ACC112 (cell line): ENCODE measurements at regions not wholly inside any gene's neighbourhood (a gene's known extent, or its start where the extent isn't known, plus 50 kb on each side); places are given as distances from the start of the nearest gene placed in this dataset.

Experiments
- H2AFZ ChIP-seq: fragments of 200-600 bp; sonication (generic); one replicate; pipeline ENCODE4 v1.6.0; 2017; ENCODE audit warnings: antibody characterized with exemption, low read length; ENCODE audit not compliant: unreplicated experiment
- H3K27ac ChIP-seq: fragments of 200-600 bp; sonication (generic); 2 replicates; pipeline ENCODE4 v1.5.1; 2014; ENCODE audit warnings: low read depth, mild to moderate bottlenecking, antibody characterized with exemption, low read length, moderate library complexity
- H3K27me3 ChIP-seq: fragments of 200-600 bp; sonication (generic); 2 replicates; pipeline ENCODE4 v1.6.1; 2014; ENCODE audit warnings: mild to moderate bottlenecking, antibody characterized with exemption, low read length, moderate library complexity, mixed read lengths; ENCODE audit not compliant: insufficient read depth
- H3K36me3 ChIP-seq: fragments of 200-600 bp; sonication (generic); 2 replicates; pipeline ENCODE4 v1.6.1; 2016; ENCODE audit warnings: mild to moderate bottlenecking, antibody characterized with exemption, low read length, moderate library complexity, mixed read lengths; ENCODE audit not compliant: insufficient read depth
- H3K4me1 ChIP-seq: fragments of 200-600 bp; sonication (generic); one replicate; pipeline ENCODE4 v1.6.1; 2016; ENCODE audit warnings: low read length, mixed read lengths; ENCODE audit not compliant: insufficient read depth, unreplicated experiment, control insufficient read depth
- H3K4me3 ChIP-seq: fragments of 200-600 bp; sonication (generic); 2 replicates; pipeline ENCODE4 v1.5.1; 2014; ENCODE audit warnings: mild to moderate bottlenecking, low read depth, low read length
- H3K79me2 ChIP-seq: fragments of 200-600 bp; sonication (generic); one replicate; pipeline ENCODE4 v1.6.0; 2016; ENCODE audit warnings: low read length; ENCODE audit not compliant: control insufficient read depth, unreplicated experiment, insufficient read depth

- Histone ChIP-seq H3K36me3 (no peaks in the 10 kb centered on the region), H2AFZ (no peak overlapping the region), H3K79me2 (no peaks in the 10 kb centered on the region), H3K27ac (peak overlapping the region; percentile 36; the same call in 1 of the 2 replicates), H3K4me3 (peak overlapping the region; percentile 34; the same call in 1 of the 2 replicates), H3K27me3 (no peaks in the 10 kb centered on the region), H3K4me1 (peaks cover 30% of the 10 kb centered on the region)
Observed at GRCh38 chr1:84090447-84091245, 53.4 kb upstream of the PRKACB start.

- Histone ChIP-seq H3K4me1 (peaks cover 30% of the 10 kb centered on the region), H3K4me3 (peak overlapping the region; percentile 34; the same call in 1 of the 2 replicates), H3K36me3 (no peaks in the 10 kb centered on the region), H3K79me2 (no peaks in the 10 kb centered on the region), H3K27me3 (no peaks in the 10 kb centered on the region), H2AFZ (no peak overlapping the region), H3K27ac (peak overlapping the region; percentile 36)
Observed at GRCh38 chr1:84089867-84090266, 54.2 kb upstream of the PRKACB start.

- Histone ChIP-seq H3K79me2 (no peaks in the 10 kb centered on the region), H3K36me3 (no peaks in the 10 kb centered on the region), H2AFZ (no peak overlapping the region), H3K27ac (peak overlapping the region; percentile 36), H3K27me3 (no peaks in the 10 kb centered on the region), H3K4me3 (peak overlapping the region; percentile 34; the same call in 1 of the 2 replicates), H3K4me1 (peaks cover 28% of the 10 kb centered on the region)
Observed at GRCh38 chr1:84089465-84089864, 54.6 kb upstream of the PRKACB start.

- Histone ChIP-seq H3K79me2 (peaks cover 5% of the 10 kb centered on the region), H3K4me1 (peaks cover 27% of the 10 kb centered on the region), H3K36me3 (no peaks in the 10 kb centered on the region), H3K4me3 (no peak overlapping the region), H2AFZ (no peak overlapping the region), H3K27me3 (no peaks in the 10 kb centered on the region), H3K27ac (no peak overlapping the region)
Observed at GRCh38 chr1:84086616-84087015, 57.5 kb upstream of the PRKACB start.

DNA sequence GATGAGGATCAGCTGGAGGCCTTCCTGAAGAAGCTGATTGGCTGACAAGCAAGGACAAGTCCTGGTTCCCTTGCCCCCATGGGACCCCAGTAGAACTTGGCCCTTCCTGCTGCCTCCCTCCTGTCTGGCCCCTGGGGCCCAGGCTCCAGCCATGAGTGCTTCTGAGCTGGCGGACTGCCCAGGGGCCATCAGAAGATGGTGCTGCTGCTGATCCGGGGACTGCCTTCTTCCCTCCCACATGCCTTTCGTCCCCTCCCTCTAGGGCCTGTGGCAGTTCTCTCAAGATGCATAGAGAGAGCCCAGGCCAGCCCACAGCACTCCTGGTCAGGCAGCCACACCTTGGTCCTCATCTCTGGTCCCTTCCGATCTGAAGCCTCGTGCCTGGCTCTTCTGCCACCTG is 57.9 kb upstream of the PRKACB start:
- Histone ChIP-seq H3K4me1 (peaks cover 27% of the 10 kb centered on the region), H3K4me3 (no peak overlapping the region), H3K79me2 (peaks cover 5% of the 10 kb centered on the region), H3K36me3 (no peaks in the 10 kb centered on the region), H3K27ac (no peak overlapping the region), H3K27me3 (no peaks in the 10 kb centered on the region), H2AFZ (no peak overlapping the region)

DNA sequence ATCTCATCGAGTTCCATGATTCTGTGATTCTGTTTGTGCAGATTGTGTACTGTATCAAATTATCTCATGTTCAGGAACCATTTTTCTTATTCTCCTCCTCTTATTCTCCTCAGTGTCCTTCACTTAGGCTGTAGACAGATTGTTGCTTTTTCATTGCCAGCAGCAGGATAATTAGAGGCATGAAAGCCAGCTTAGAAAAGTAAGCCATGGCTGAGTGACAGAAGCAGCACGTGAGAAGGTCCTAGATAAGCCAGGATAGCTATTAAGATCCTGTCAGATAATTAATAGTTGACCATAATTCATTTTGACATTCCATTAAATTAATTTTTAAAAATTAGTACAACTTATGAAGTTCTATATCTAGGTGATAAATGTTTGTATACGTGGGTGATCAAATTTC is 60.8 kb upstream of the PRKACB start:
- H3K27me3 ChIP-seq, result no peaks in the 10 kb centered on the region
- H3K36me3 ChIP-seq, result no peaks in the 10 kb centered on the region
- H3K27ac ChIP-seq, result no peak overlapping the region
- no peak overlapping the region for H3K4me3 ChIP-seq
- H3K79me2 ChIP-seq, result peaks cover 15% of the 10 kb centered on the region
- no peak overlapping the region for H2AFZ ChIP-seq
- H3K4me1 ChIP-seq, result peaks cover 10% of the 10 kb centered on the region

DNA sequence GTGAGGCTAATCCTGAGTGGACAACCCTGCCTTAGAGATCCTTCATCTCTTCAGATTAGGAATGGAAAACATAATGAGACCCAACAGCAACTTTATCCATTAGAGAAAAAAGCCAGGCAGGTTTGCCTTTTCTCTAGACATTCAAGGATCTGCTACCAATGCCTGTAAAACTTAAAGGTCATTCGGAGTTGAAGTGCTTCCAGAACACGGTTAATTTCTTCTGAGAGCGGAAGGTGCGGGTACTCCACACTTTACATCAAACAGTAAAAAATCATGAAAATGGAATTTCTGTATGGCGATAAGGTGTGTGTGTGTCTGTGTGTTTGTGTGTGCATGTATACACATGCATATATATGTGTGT is 65.2 kb upstream of the PRKACB start:
- no peak overlapping the region; the same call in 1 of the 2 replicates for H3K27ac ChIP-seq
- peaks cover 20% of the 10 kb centered on the region for H3K79me2 ChIP-seq
- peak overlapping the region; percentile 98 for H2AFZ ChIP-seq
- H3K27me3 ChIP-seq, result no peaks in the 10 kb centered on the region
- H3K4me1 ChIP-seq, result peaks cover 22% of the 10 kb centered on the region
- no peaks in the 10 kb centered on the region for H3K36me3 ChIP-seq
- peak overlapping the region; percentile 97 for H3K4me3 ChIP-seq

GRCh38 chr1:84078108-84078841 is 65.8 kb upstream of the PRKACB start:
- Histone ChIP-seq H3K27ac (peak overlapping the region; percentile 5; the same call in 1 of the 2 replicates), H3K4me3 (peak overlapping the region; percentile 97), H3K79me2 (peaks cover 20% of the 10 kb centered on the region), H2AFZ (peak overlapping the region; percentile 98), H3K4me1 (peaks cover 22% of the 10 kb centered on the region), H3K36me3 (no peaks in the 10 kb centered on the region), H3K27me3 (no peaks in the 10 kb centered on the region)

- Histone ChIP-seq H3K79me2 (peaks cover 20% of the 10 kb centered on the region), H3K27me3 (no peaks in the 10 kb centered on the region), H3K4me1 (peaks cover 18% of the 10 kb centered on the region), H3K27ac (peak overlapping the region; percentile 59), H3K36me3 (no peaks in the 10 kb centered on the region), H3K4me3 (peak overlapping the region; percentile 97), H2AFZ (peak overlapping the region; percentile 98)
Observed at GRCh38 chr1:84077476-84078107, 66.5 kb upstream of the PRKACB start.

GRCh38 chr1:84073266-84073665 is 70.8 kb upstream of the PRKACB start:
- no peaks in the 10 kb centered on the region; the same call in 1 of the 2 replicates for H3K36me3 ChIP-seq
- peaks cover 9% of the 10 kb centered on the region for H3K79me2 ChIP-seq
- H3K27me3 ChIP-seq, result no peaks in the 10 kb centered on the region
- H2AFZ ChIP-seq, result no peak overlapping the region
- peaks cover 12% of the 10 kb centered on the region for H3K4me1 ChIP-seq
- no peak overlapping the region for H3K27ac ChIP-seq
- H3K4me3 ChIP-seq, result no peak overlapping the region
